Mesenchymal stem cell (in vitro differentiated cells and primary cell): ENCODE measurements at regions not wholly inside any gene's neighbourhood (a gene's known extent, or its start where the extent isn't known, plus 50 kb on each side); places are given as distances from the start of the nearest gene placed in this dataset.

Experiments
- DNase-seq: peaks from one replicate; pipeline ENCODE4 v3.0.0-alpha.2; 2013
- H2AFZ ChIP-seq: one replicate; pipeline ENCODE4 v1.6.1; 2013; ENCODE audit warnings: low read depth, mild to moderate bottlenecking, control low read depth, inconsistent platforms, low read length, moderate library complexity
- H2AK5ac ChIP-seq: 2 replicates; pipeline ENCODE4 v1.6.1; 2013; ENCODE audit warnings: low read length, moderate library complexity, mild to moderate bottlenecking, inconsistent platforms; ENCODE audit not compliant: severe bottlenecking
- H2BK120ac ChIP-seq: one replicate; pipeline ENCODE4 v1.6.1; 2013; ENCODE audit warnings: low read depth, mild to moderate bottlenecking, inconsistent platforms, low read length, moderate library complexity
- H2BK12ac ChIP-seq, 2 experiments: one replicate each; pipeline ENCODE4 v1.6.1; 2013; ENCODE audit warnings: inconsistent platforms in 2 of 2, low read length in 2 of 2, mild to moderate bottlenecking in 2 of 2, moderate library complexity in 2 of 2, control low read depth in 1 of 2
- H2BK15ac ChIP-seq: one replicate; pipeline ENCODE4 v1.6.1; 2013; ENCODE audit warnings: mild to moderate bottlenecking, low read depth, inconsistent platforms; ENCODE audit not compliant: poor library complexity, severe bottlenecking
- H2BK5ac ChIP-seq: 2 replicates; pipeline ENCODE4 v1.6.1; 2013; ENCODE audit warnings: low read depth, mild to moderate bottlenecking, low read length, control low read depth, inconsistent platforms; ENCODE audit not compliant: poor library complexity, severe bottlenecking
- H3K14ac ChIP-seq, 2 experiments: one replicate each; pipeline ENCODE4 v1.6.1; 2013; ENCODE audit warnings: inconsistent platforms in 2 of 2, low read length in 2 of 2, control low read depth in 1 of 2, mild to moderate bottlenecking in 1 of 2, moderate library complexity in 1 of 2
- H3K18ac ChIP-seq, 2 experiments: one replicate each; pipeline ENCODE4 v1.6.1; 2013; ENCODE audit warnings: inconsistent platforms in 2 of 2, low read length in 2 of 2, control low read depth in 1 of 2, low read depth in 1 of 2, mild to moderate bottlenecking in 1 of 2
- H3K23ac ChIP-seq, 2 experiments: one replicate each; pipeline ENCODE4 v1.6.1; 2013; ENCODE audit warnings: inconsistent platforms in 2 of 2, low read length in 2 of 2, mild to moderate bottlenecking in 2 of 2, moderate library complexity in 2 of 2, control low read depth in 1 of 2
- H3K27ac ChIP-seq: 2 replicates; pipeline ENCODE4 v1.5.1; 2013; ENCODE audit warnings: mild to moderate bottlenecking, moderate library complexity, low read length, control low read depth, inconsistent platforms; ENCODE audit not compliant: poor library complexity, severe bottlenecking
- H3K27me3 ChIP-seq, 2 experiments: 2 replicates each; pipeline versions ENCODE4 v1.6.1 to v1.7.0; 2013; ENCODE audit warnings: low read length in 2 of 2, mild to moderate bottlenecking in 2 of 2, moderate library complexity in 2 of 2, control low read depth in 1 of 2, inconsistent platforms in 1 of 2; ENCODE audit not compliant: control insufficient read depth in 1 of 2, insufficient read depth in 1 of 2
- H3K36me3 ChIP-seq, 2 experiments: 2 replicates each; pipeline versions ENCODE4 v1.6.1 to v1.7.0; 2013; ENCODE audit warnings: low read length in 2 of 2, control low read depth in 1 of 2, inconsistent platforms in 1 of 2, low read depth in 1 of 2, mild to moderate bottlenecking in 1 of 2; ENCODE audit not compliant: insufficient read depth in 2 of 2, control insufficient read depth in 1 of 2
- H3K4ac ChIP-seq, 2 experiments: one replicate each; pipeline ENCODE4 v1.6.1; 2013; ENCODE audit warnings: inconsistent platforms in 2 of 2, low read length in 2 of 2, mild to moderate bottlenecking in 2 of 2, moderate library complexity in 2 of 2, control low read depth in 1 of 2, low read depth in 1 of 2
- H3K4me1 ChIP-seq: 2 replicates; pipeline ENCODE4 v1.6.1; 2013; ENCODE audit warnings: low read depth, low read length, control low read depth; ENCODE audit not compliant: control insufficient read depth, insufficient read depth
- H3K4me2 ChIP-seq: 2 replicates; pipeline ENCODE4 v1.6.1; 2013; ENCODE audit warnings: low read length, mild to moderate bottlenecking, inconsistent platforms; ENCODE audit not compliant: poor library complexity, severe bottlenecking
- H3K4me3 ChIP-seq, 2 experiments: 2 replicates each; pipeline versions ENCODE4 v1.5.1 to v1.7.0; 2013; ENCODE audit warnings: low read length in 2 of 2, mild to moderate bottlenecking in 2 of 2, control low read depth in 1 of 2, low read depth in 1 of 2; ENCODE audit not compliant: insufficient read depth in 1 of 2
- H3K79me1 ChIP-seq: replicated peaks from 2 replicates; pipeline ENCODE4 v1.6.1; 2013; ENCODE audit warnings: mild to moderate bottlenecking, control low read depth, low read length, inconsistent platforms; ENCODE audit not compliant: poor library complexity, severe bottlenecking
- H3K9ac ChIP-seq: 2 replicates; pipeline ENCODE4 v1.7.0; 2013; ENCODE audit warnings: mild to moderate bottlenecking, low read length, moderate library complexity
- H3K9me3 ChIP-seq: 2 replicates; pipeline ENCODE4 v1.7.0; 2013; ENCODE audit warnings: mild to moderate bottlenecking, low read length; ENCODE audit not compliant: control insufficient read depth
- H4K8ac ChIP-seq: one replicate; pipeline ENCODE4 v1.6.1; 2013; ENCODE audit warnings: inconsistent platforms, mild to moderate bottlenecking, low read length, moderate library complexity
- H4K91ac ChIP-seq: one replicate; pipeline ENCODE4 v1.6.1; 2013; ENCODE audit warnings: mild to moderate bottlenecking, low read length, inconsistent platforms
- WGBS: methylation state at CpG from one replicate; pipeline ENCODE4 v1.1.7; 2013; ENCODE audit warnings: mixed read lengths; 5-methylcytosine and 5-hydroxymethylcytosine counted together

DNA sequence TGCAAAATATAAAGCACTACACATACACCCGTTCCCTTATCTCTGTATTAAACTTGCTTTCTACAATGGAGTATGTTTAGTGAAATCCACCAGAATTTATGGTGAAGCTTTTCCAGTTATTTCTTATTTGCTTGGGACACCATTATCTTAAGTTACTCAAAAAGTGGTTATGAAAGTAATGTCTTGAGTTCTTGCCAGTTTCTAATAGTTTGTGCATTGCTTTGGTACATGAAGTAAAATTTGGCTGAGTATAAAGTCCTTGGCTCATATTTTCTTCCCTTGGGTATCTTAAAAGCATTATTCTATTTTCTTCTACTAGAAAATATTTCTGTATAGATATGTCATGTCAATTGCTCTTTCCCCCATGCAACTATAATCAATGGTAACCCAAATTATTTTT is 85.2 kb downstream of the POLR1F start:
- H2AK5ac ChIP-seq = no peak overlapping the region
- H2BK15ac ChIP-seq = no peak overlapping the region
- H3K18ac ChIP-seq = no peak overlapping the region
- no peaks in the 10 kb centered on the region for H3K79me1 ChIP-seq
- H3K23ac ChIP-seq = no peak overlapping the region
- H3K4me3 ChIP-seq = no peak overlapping the region
- H4K8ac ChIP-seq = no peak overlapping the region
- H2BK5ac ChIP-seq = no peak overlapping the region
- H3K27me3 ChIP-seq = no peaks in the 10 kb centered on the region
- no peak overlapping the region for H3K27ac ChIP-seq
- H3K9ac ChIP-seq = no peak overlapping the region
- no peaks in the 10 kb centered on the region for H3K4me1 ChIP-seq
- H2BK120ac ChIP-seq = no peak overlapping the region
- peaks cover 13% of the 10 kb centered on the region for H3K9me3 ChIP-seq
- no peaks in the 10 kb centered on the region for H3K36me3 ChIP-seq
- no peak overlapping the region for H3K4me2 ChIP-seq
- DNase-seq = no peak
- H2AFZ ChIP-seq = no peak overlapping the region
- no peak overlapping the region for H3K14ac ChIP-seq
- no peak overlapping the region for H3K4ac ChIP-seq
- WGBS = no CpG with 5 or more reads among the region's 1 CpG
- no peak overlapping the region for H4K91ac ChIP-seq
- no peak overlapping the region for H2BK12ac ChIP-seq

DNA sequence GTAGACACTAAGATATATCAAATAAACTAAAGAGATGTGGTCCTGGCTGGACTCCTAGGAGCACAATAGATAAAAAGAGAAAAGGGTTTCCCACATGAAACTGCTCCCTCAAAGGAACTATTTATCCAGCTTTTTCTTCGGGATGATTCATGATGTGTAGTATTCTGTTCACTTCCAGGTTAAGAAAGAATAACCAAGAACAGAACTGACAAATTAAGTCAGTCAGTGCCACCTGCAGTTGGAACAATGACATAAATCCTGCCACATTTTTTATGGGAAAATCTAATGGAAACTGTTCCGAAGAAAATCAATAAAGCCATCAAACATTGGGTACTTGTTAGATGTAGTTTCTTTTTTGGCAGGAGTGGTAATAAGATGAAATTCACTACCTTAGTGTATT is 87.1 kb downstream of the POLR1F start:
- Histone ChIP-seq H4K91ac (no peak overlapping the region), H4K8ac (no peak overlapping the region), H3K4me1 (no peaks in the 10 kb centered on the region), H3K9ac (no peak overlapping the region), H3K27ac (no peak overlapping the region), H3K4ac (no peak overlapping the region), H2AK5ac (no peak overlapping the region), H2AFZ (no peak overlapping the region), H3K79me1 (no peaks in the 10 kb centered on the region), H2BK15ac (no peak overlapping the region), H3K4me3 (no peak overlapping the region), H3K23ac (no peak overlapping the region), H3K14ac (no peak overlapping the region), H3K36me3 (no peaks in the 10 kb centered on the region), H2BK120ac (no peak overlapping the region), H3K18ac (no peak overlapping the region), H2BK12ac (no peak overlapping the region), H3K27me3 (no peaks in the 10 kb centered on the region), H2BK5ac (no peak overlapping the region), H3K9me3 (peaks cover 11% of the 10 kb centered on the region), H3K4me2 (no peak overlapping the region)
- WGBS = 100% methylated on average over 1 of the region's 2 CpGs
- DNase-seq = no peak

DNA sequence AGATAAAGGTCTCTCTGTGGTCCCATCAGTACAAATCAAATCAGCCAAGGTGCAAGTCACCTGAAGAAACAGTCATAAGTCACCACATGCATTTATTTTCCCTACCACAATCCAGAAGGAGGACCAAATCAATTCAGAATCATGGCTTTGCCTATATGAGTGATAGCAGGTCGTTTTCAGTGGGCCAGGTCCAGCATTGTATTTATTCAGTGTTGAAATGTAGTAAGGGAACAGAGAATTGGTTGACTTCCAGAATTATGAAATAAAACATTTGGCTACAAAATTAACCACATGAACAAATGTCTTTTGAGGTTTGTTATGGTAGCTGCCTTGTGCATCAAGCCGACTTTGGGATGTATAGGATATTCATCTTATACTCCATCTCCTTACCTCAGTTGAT is 88.4 kb downstream of the POLR1F start:
- Histone ChIP-seq H3K23ac (no peak overlapping the region), H2AK5ac (no peak overlapping the region), H2BK120ac (no peak overlapping the region), H3K4me3 (no peak overlapping the region), H3K14ac (no peak overlapping the region), H2BK5ac (no peak overlapping the region), H3K27me3 (no peaks in the 10 kb centered on the region), H2BK15ac (no peak overlapping the region), H2AFZ (no peak overlapping the region), H4K8ac (no peak overlapping the region), H2BK12ac (no peak overlapping the region), H3K9ac (no peak overlapping the region), H3K9me3 (peaks cover 8% of the 10 kb centered on the region), H3K36me3 (no peaks in the 10 kb centered on the region), H3K4me2 (no peak overlapping the region), H4K91ac (no peak overlapping the region), H3K18ac (no peak overlapping the region), H3K27ac (no peak overlapping the region), H3K79me1 (no peaks in the 10 kb centered on the region), H3K4me1 (no peaks in the 10 kb centered on the region), H3K4ac (no peak overlapping the region)
- DNase-seq = no peak
- WGBS = 83% methylated on average over 1 of the region's 2 CpGs

- Histone ChIP-seq H3K9ac (no peak overlapping the region), H2BK120ac (no peak overlapping the region), H2BK5ac (no peak overlapping the region), H3K4me2 (no peak overlapping the region), H3K27me3 (no peaks in the 10 kb centered on the region), H3K4ac (no peak overlapping the region), H2BK15ac (no peak overlapping the region), H4K8ac (no peak overlapping the region), H3K23ac (no peak overlapping the region), H3K27ac (no peak overlapping the region), H2AFZ (no peak overlapping the region), H3K36me3 (no peaks in the 10 kb centered on the region), H3K9me3 (no peaks in the 10 kb centered on the region), H3K4me3 (no peak overlapping the region), H3K79me1 (no peaks in the 10 kb centered on the region), H2BK12ac (no peak overlapping the region), H4K91ac (no peak overlapping the region), H3K14ac (no peak overlapping the region), H3K4me1 (no peaks in the 10 kb centered on the region), H3K18ac (no peak overlapping the region), H2AK5ac (no peak overlapping the region)
- no CpG with 5 or more reads among the region's 1 CpG for WGBS
- DNase-seq = no peak
Observed at GRCh38 chr7:19619122-19619521, 89.7 kb downstream of the POLR1F start.
